Prostate gland (tissue), 2 donors: ENCODE measurements at regions not wholly inside any gene's neighbourhood (a gene's known extent, or its start where the extent isn't known, plus 50 kb on each side); places are given as distances from the start of the nearest gene placed in this dataset.

ENCODE experiments used
- DNase-seq: peaks from one replicate; pipeline ENCODE4 v3.0.0-alpha.2; 2019; ENCODE audit warnings: low spot score
- H3K27ac ChIP-seq, 2 donors: fragments of 200-600 bp; sonication (generic); 2 replicates each; pipeline ENCODE4 v1.5.1; 2017 to 2019
- H3K27me3 ChIP-seq: fragments of 200-600 bp; sonication (generic); replicated peaks from 2 replicates; pipeline ENCODE4 v1.5.1; 2019; ENCODE audit not compliant: insufficient read depth
- H3K36me3 ChIP-seq, 2 donors: fragments of 200-600 bp; sonication (generic); 1 replicate in 1 of 2; 2 replicates in 1 of 2; pipeline versions ENCODE4 v1.5.1 to v1.8.1; 2017 to 2019
- H3K4me1 ChIP-seq: fragments of 200-600 bp; sonication (generic); replicated peaks from 2 replicates; pipeline ENCODE4 v1.5.1; 2019
- H3K4me3 ChIP-seq, 2 donors: fragments of 200-600 bp; sonication (generic); 2 replicates each; pipeline ENCODE4 v1.5.1; 2017 to 2019
- H3K9me3 ChIP-seq: fragments of 200-600 bp; sonication (generic); 2 replicates; pipeline ENCODE4 v1.5.1; 2017
- POLR2A ChIP-seq: fragments of 450-650 bp; IDR thresholded peaks from one replicate; pipeline ENCODE4 v1.6.1; 2016; ENCODE audit warnings: antibody characterized with exemption, mild to moderate bottlenecking
- POLR2AphosphoS5 ChIP-seq: sonication (generic); formaldehyde crosslinking; IDR thresholded peaks from one replicate; pipeline ENCODE4 v1.6.1; 2017; ENCODE audit warnings: antibody characterized with exemption
- WGBS: methylation state at CpG from one replicate; pipeline ENCODE4 v1.1.5; 2018; 5-methylcytosine and 5-hydroxymethylcytosine counted together
- intact Hi-C: fragments of 100-400 bp; cut with DNase I; formaldehyde crosslinking; loops from one replicate; pipeline ENCODE4 v1.14.2; 2022
- TF ChIP-seq, protein P1 (sequence below), 4 experiments: fragments of 200-600 bp in 2 of 4; fragments of 450-650 bp in 2 of 4; sonication (generic) in 2 of 4; IDR thresholded peaks; 1 replicate in 3 of 4; 2 replicates in 1 of 4; pipeline ENCODE4 v1.5.1; 2016 to 2019; ENCODE audit warnings: antibody characterized with exemption in 4 of 4, mild to moderate bottlenecking in 2 of 4, moderate library complexity in 2 of 4

DNA sequence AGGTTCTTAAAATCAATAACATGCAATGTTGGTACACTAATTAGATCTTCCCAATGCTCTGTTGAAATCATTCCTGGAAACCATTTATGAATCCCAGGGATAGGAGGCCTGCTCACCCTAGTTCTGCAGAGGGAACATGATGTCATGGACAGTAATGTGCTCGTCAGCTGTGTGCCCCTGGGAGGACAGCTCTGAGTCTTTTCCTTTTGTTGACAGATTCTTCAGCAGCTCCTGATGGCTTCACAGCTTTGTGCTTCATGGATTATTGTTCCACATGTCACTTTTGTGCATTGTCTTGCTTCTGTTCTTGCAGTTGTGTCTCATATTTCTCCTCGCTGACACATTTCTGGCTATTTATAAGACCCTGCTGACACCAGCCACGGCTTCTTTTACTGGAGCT lies 367.5 kb downstream of the CCSER2 start:
- intact Hi-C loops, result no loop called here
- no peak overlapping the region for H3K27ac ChIP-seq
- TF ChIP-seq POLR2A (no peak), POLR2AphosphoS5 (no peak)
- TF ChIP-seq, protein P1, sequence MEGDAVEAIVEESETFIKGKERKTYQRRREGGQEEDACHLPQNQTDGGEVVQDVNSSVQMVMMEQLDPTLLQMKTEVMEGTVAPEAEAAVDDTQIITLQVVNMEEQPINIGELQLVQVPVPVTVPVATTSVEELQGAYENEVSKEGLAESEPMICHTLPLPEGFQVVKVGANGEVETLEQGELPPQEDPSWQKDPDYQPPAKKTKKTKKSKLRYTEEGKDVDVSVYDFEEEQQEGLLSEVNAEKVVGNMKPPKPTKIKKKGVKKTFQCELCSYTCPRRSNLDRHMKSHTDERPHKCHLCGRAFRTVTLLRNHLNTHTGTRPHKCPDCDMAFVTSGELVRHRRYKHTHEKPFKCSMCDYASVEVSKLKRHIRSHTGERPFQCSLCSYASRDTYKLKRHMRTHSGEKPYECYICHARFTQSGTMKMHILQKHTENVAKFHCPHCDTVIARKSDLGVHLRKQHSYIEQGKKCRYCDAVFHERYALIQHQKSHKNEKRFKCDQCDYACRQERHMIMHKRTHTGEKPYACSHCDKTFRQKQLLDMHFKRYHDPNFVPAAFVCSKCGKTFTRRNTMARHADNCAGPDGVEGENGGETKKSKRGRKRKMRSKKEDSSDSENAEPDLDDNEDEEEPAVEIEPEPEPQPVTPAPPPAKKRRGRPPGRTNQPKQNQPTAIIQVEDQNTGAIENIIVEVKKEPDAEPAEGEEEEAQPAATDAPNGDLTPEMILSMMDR (IDR thresholded peaks at IDR 0.05), result no peak

GRCh38 chr10:84696610-84697009 lies 368.2 kb downstream of the CCSER2 start:
- H3K4me3 ChIP-seq, result no peak overlapping the region
- intact Hi-C loops, result no loop called here
- H3K4me1 ChIP-seq, result no peaks in the 10 kb centered on the region
- WGBS, result 86% methylated on average over 3 of the region's 3 CpGs
- no peaks in the 10 kb centered on the region for H3K36me3 ChIP-seq
- no peaks in the 10 kb centered on the region for H3K27me3 ChIP-seq
- DNase-seq, result no peak
- no peak overlapping the region for H3K27ac ChIP-seq
- TF ChIP-seq POLR2AphosphoS5, result no peak
- no peak for TF ChIP-seq POLR2A
- TF ChIP-seq, protein P1 (IDR thresholded peaks at IDR 0.05), result no peak
- no peaks in the 10 kb centered on the region for H3K9me3 ChIP-seq

More for the DNA sequence above, 367.5 kb downstream of the CCSER2 start:
- Histone ChIP-seq H3K4me3 (no peak overlapping the region), H3K36me3 (no peaks in the 10 kb centered on the region), H3K27me3 (no peaks in the 10 kb centered on the region), H3K9me3 (no peaks in the 10 kb centered on the region), H3K4me1 (no peaks in the 10 kb centered on the region)
- DNase-seq, result no peak
- WGBS, result 68% methylated on average over 3 of the region's 3 CpGs

DNA sequence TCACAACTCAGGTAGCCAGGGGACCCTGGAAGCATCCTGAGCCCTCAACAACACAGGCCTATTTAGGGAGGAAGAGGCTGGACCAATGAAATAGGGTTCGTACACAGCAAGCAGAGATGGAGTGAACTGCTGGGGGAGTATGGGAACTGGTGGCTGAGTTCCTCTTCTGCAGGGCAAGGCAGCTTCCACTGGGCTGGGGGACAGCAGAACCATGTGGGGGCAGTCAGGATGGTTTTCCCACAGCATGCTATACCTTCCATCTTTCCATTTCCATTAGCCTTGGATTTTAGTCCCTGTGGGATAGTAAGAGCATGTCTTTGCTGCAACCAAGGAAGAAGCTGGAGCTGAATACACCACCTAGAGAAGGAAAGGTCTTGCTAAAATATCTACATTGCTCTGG lies 370.6 kb downstream of the CCSER2 start:
- H3K4me1 ChIP-seq, result no peaks in the 10 kb centered on the region
- H3K27me3 ChIP-seq, result no peaks in the 10 kb centered on the region
- 90% methylated on average over 1 of the region's 1 CpG for WGBS
- no peak for DNase-seq
- no peaks in the 10 kb centered on the region for H3K9me3 ChIP-seq
- intact Hi-C loops, result no loop called here
- TF ChIP-seq, protein P1 (IDR thresholded peaks at IDR 0.05), result no peak
- TF ChIP-seq POLR2AphosphoS5, result no peak
- TF ChIP-seq POLR2A, result no peak
- H3K27ac ChIP-seq, result no peak overlapping the region
- no peak overlapping the region for H3K4me3 ChIP-seq
- no peaks in the 10 kb centered on the region for H3K36me3 ChIP-seq

DNA sequence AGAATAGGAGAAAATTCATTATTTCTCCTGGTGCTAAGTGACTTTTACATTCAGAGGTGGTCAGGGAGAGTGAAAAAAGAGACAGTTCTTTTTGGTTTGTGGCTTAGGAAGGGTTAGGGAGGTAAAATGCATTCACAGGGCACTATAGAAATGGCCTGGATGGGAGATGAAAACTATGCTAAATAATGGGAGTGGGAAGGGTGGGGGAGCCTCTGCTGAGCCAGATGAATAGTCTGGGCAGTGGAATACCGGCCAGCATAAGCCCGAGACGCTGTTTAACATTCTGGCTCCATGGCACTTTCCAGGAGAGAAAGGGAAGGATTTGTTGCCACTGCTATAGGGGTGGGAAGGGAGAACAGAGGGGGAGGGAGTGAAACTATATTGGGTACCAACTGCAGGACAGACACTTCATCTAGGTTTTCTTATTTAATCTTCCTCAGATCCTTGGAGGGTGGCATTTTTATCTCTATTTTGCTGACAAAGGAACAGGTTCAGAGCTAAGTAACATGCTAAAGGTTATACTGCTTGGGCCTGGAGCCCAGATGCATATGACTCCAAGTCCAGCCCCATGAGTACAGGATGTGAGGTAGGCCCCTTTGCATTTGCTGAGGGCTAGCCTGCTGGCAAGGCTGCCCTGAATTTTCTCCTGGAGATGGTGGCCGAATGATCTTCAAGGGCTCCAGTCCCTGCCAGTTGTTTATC lies 372.4 kb downstream of the CCSER2 start:
- TF ChIP-seq POLR2AphosphoS5 (no peak), POLR2A (no peak)
- TF ChIP-seq, protein P1 (IDR thresholded peaks at IDR 0.05), result no peak
- intact Hi-C loops, result no loop called here

DNA sequence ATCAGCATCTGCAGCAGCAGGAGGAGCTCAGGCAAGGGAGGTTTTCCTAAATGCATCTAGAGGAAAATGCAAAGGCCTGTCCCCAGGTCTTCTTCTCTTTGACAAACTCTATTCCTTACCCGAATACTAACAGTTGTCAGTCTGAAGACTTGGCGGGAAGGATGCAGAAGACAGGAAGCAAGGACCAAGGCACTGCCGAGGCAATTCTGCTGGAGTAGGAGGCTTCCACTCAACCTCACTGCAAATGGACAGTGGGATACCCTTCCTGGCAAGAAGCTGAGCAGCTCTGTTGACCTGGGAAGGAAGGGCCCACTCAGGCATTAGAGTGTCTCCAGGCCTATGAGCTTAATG lies 373.0 kb downstream of the CCSER2 start:
- no peak for DNase-seq
- Histone ChIP-seq H3K27ac (no peak overlapping the region), H3K36me3 (no peaks in the 10 kb centered on the region), H3K4me1 (no peaks in the 10 kb centered on the region), H3K4me3 (no peak overlapping the region), H3K9me3 (no peaks in the 10 kb centered on the region), H3K27me3 (no peaks in the 10 kb centered on the region)
- intact Hi-C loops, result no loop called here
- 83% methylated on average over 3 of the region's 3 CpGs for WGBS
- TF ChIP-seq POLR2A (no peak), POLR2AphosphoS5 (no peak)
- TF ChIP-seq, protein P1 (IDR thresholded peaks at IDR 0.05), result no peak

More for the DNA sequence above, 372.4 kb downstream of the CCSER2 start:
- WGBS, result 33% methylated on average over 4 of the region's 4 CpGs
- no peaks in the 10 kb centered on the region for H3K27me3 ChIP-seq
- no peaks in the 10 kb centered on the region for H3K4me1 ChIP-seq
- no peak overlapping the region for H3K27ac ChIP-seq
- no peaks in the 10 kb centered on the region for H3K9me3 ChIP-seq
- no peak overlapping the region for H3K4me3 ChIP-seq
- H3K36me3 ChIP-seq, result no peaks in the 10 kb centered on the region
- DNase-seq, result no peak
